Upper lobe of left lung (tissue), 6 donors: ENCODE measurements at regions not wholly inside any gene's neighbourhood (a gene's known extent, or its start where the extent isn't known, plus 50 kb on each side); places are given as distances from the start of the nearest gene placed in this dataset.

Source experiments
- ATAC-seq, 2 donors: fragments of 200-7000 bp; cut with Tn5 transposase; one replicate each; pipeline ENCODE4 v1.9.1; 2022; ENCODE audit warnings: mild to moderate bottlenecking in 2 of 2, moderate library complexity in 2 of 2; ENCODE audit not compliant: low FRiP score in 2 of 2
- DNase-seq, 2 donors: peaks; one replicate each; pipeline ENCODE4 v3.0.0-alpha.2; 2019 to 2020
- H3K27ac ChIP-seq, 4 donors: fragments of 200-600 bp; sonication (generic); one replicate each; pipeline ENCODE4 v1.5.1; 2016 to 2019
- H3K27me3 ChIP-seq, 4 donors: fragments of 200-600 bp; sonication (generic); one replicate each; pipeline ENCODE4 v1.5.1; 2017 to 2019
- H3K36me3 ChIP-seq, 4 donors: fragments of 200-600 bp; sonication (generic); one replicate each; pipeline ENCODE4 v1.5.1; 2016 to 2019
- H3K4me1 ChIP-seq, 4 donors: fragments of 200-600 bp; sonication (generic); one replicate each; pipeline ENCODE4 v1.5.1; 2018 to 2019
- H3K4me3 ChIP-seq, 4 donors: fragments of 200-600 bp; sonication (generic); one replicate each; pipeline ENCODE4 v1.5.1; 2017 to 2019; ENCODE audit warnings: mild to moderate bottlenecking in 2 of 4, moderate library complexity in 1 of 4
- H3K9me3 ChIP-seq, 4 donors: fragments of 200-600 bp; sonication (generic); one replicate each; pipeline ENCODE4 v1.5.1; 2018 to 2019
- EP300 ChIP-seq, 4 donors: sonication (generic); formaldehyde crosslinking; IDR thresholded peaks; one replicate each; pipeline ENCODE4 v1.5.1; 2017; ENCODE audit warnings: antibody characterized with exemption in 4 of 4, control low read depth in 2 of 4
- POLR2A ChIP-seq, 4 donors: fragments of 450-650 bp; IDR thresholded peaks; one replicate each; pipeline ENCODE4 v1.5.1; 2016 to 2017; ENCODE audit warnings: antibody characterized with exemption in 4 of 4, mild to moderate bottlenecking in 2 of 4
- POLR2AphosphoS5 ChIP-seq, 2 donors: sonication (generic); formaldehyde crosslinking; IDR thresholded peaks; one replicate each; pipeline ENCODE4 v1.5.1; 2017; ENCODE audit warnings: antibody characterized with exemption in 2 of 2
- WGBS, 2 donors: methylation state at CpG; one replicate each; pipeline ENCODE4 v1.1.5; 2017 to 2018; 5-methylcytosine and 5-hydroxymethylcytosine counted together
- TF ChIP-seq, protein P1 (sequence below), 6 experiments: fragments of 450-650 bp in 4 of 6; fragments of 200-600 bp in 2 of 6; sonication (generic) in 2 of 6; IDR thresholded peaks; one replicate each; pipeline ENCODE4 v1.5.1; 2016 to 2019; ENCODE audit warnings: antibody characterized with exemption in 6 of 6
- donor health status: DM: no; HTN: no; CAD: no; lungs with moderate emphysema.
- donor health status: DM: no; HTN: yes; CAD: no; lungs with severe emphysema.

DNA sequence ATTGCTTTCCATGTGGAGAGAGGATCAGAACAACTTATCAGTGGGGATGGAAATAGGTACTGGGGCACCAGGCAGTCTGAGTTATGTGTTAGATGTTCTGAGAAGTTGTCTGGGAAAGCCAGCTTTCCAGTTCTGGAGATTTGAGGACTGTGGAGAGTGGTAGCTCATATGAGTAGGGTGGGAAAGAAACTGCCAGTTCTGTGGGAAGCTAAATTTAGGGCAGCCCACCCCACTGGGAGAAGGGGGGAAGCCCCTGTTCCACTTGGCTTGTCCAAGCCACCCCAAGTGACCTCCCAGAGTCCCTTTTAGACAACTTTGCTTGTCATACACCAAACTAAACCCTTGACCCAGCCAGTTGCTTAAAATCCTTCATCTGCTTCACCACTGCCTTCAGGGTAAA lies 189.5 kb downstream of the REEP3 start:
- ATAC-seq (no peak), DNase-seq (no peak)
- no peaks in the 10 kb centered on the region for H3K36me3 ChIP-seq
- TF ChIP-seq POLR2AphosphoS5 (IDR thresholded peaks at IDR 0.05) (no peak), EP300 (IDR thresholded peaks at IDR 0.05) (no peak), POLR2A (IDR thresholded peaks at IDR 0.05) (no peak)
- TF ChIP-seq, protein P1, sequence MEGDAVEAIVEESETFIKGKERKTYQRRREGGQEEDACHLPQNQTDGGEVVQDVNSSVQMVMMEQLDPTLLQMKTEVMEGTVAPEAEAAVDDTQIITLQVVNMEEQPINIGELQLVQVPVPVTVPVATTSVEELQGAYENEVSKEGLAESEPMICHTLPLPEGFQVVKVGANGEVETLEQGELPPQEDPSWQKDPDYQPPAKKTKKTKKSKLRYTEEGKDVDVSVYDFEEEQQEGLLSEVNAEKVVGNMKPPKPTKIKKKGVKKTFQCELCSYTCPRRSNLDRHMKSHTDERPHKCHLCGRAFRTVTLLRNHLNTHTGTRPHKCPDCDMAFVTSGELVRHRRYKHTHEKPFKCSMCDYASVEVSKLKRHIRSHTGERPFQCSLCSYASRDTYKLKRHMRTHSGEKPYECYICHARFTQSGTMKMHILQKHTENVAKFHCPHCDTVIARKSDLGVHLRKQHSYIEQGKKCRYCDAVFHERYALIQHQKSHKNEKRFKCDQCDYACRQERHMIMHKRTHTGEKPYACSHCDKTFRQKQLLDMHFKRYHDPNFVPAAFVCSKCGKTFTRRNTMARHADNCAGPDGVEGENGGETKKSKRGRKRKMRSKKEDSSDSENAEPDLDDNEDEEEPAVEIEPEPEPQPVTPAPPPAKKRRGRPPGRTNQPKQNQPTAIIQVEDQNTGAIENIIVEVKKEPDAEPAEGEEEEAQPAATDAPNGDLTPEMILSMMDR (IDR thresholded peaks at IDR 0.05) = no peak
- no peaks in the 10 kb centered on the region for H3K27me3 ChIP-seq
- H3K4me3 ChIP-seq = no peak overlapping the region
- H3K9me3 ChIP-seq = no peaks in the 10 kb centered on the region
- peak overlapping the region in 3 of 4 donors; percentile 42 to 85 (median 76) for H3K27ac ChIP-seq
- H3K4me1 ChIP-seq = peaks cover 38 to 48% (median 44%) of the 10 kb centered on the region in 4 donors

DNA sequence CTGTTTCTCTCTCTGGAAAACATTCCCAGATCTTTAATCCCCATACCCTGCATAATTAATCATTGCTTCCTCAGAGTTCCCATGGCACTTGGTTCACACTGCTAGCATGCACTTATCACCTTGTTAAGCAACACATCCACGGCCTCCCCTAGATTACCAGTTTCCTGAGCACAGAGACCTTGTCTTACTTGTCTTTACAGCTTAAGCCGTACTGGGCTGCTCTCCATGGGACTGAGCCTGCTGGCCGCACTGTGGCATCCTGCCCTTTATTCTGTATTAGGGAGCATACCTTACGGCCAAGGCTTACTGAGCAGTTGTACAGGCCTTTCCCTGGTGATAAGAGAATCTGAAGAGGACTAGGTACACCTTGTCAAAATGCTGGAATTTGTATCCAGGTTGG lies 190.2 kb downstream of the REEP3 start:
- no peaks in the 10 kb centered on the region for H3K9me3 ChIP-seq
- peak in 1 of 2 donors; percentile 54 for DNase-seq
- no peaks in the 10 kb centered on the region for H3K36me3 ChIP-seq
- TF ChIP-seq, protein P1 (IDR thresholded peaks at IDR 0.05) = no peak
- no peak for TF ChIP-seq POLR2AphosphoS5 (IDR thresholded peaks at IDR 0.05)
- TF ChIP-seq EP300 (IDR thresholded peaks at IDR 0.05) = no peak
- no peak for TF ChIP-seq POLR2A (IDR thresholded peaks at IDR 0.05)
- H3K27me3 ChIP-seq = no peaks in the 10 kb centered on the region
- WGBS, 2 donors = 62 to 64% methylated on average over 4 of the region's 4 CpGs
- peaks cover 38 to 48% (median 44%) of the 10 kb centered on the region in 4 donors for H3K4me1 ChIP-seq
- peak overlapping the region; percentile 73 to 87 (median 80) for H3K27ac ChIP-seq
- ATAC-seq = peak in 1 of 2 donors; percentile 42
- no peak overlapping the region for H3K4me3 ChIP-seq

DNA sequence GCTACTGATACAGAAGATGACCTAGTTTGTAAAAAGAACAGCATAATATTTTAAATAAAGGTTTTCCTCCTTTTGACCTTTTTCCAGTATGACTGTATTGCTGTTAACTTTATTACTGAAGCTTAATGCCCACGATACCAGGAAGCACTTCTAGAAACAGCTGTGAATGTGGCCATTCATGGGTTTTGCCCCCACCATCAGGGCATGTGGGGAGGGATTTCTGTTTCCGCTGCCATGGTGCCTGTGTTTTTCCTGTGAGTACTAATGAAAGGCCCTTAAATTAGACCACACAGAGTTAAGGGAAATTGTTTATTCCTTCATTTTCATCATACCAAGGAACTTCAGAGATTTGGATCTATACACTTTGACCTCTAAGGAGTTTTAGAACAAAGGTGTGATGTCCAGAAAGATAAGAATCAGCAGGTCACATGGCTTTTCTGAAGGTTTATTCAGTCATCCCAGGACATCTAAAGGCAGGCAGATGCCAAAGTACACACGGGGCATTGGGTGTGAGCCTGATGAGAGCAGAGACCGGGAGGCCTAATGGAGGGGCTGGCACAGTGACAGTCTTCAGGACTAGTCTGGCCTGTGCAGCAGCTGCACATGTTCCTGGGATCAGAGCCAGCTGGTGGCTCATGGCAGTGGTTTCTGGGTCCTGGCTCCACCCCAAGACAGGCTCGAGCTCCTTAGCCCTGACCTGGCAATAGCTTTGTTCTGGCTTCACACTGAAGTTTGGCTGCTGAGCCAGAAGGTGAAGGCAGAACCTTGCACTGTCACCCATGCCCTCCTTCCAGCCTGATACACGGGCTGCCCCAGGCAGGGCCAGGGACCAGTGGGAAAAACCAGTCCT lies 190.9 kb downstream of the REEP3 start:
- Histone ChIP-seq H3K27ac (peak overlapping the region; percentile 73 to 87 (median 80)), H3K4me3 (no peak overlapping the region), H3K4me1 (peaks cover 33 to 44% (median 38%) of the 10 kb centered on the region in 4 donors), H3K9me3 (no peaks in the 10 kb centered on the region), H3K36me3 (no peaks in the 10 kb centered on the region), H3K27me3 (no peaks in the 10 kb centered on the region)
- peak in 1 of 2 donors; percentile 98 for DNase-seq
- peak; percentile 86 to 94 for ATAC-seq
- WGBS, 2 donors = 16% methylated on average over 5 to 6 of the region's 6 CpGs
- peak in 1 of 4 donors; percentile 20 for TF ChIP-seq POLR2A (IDR thresholded peaks at IDR 0.05)
- TF ChIP-seq EP300 (IDR thresholded peaks at IDR 0.05) = peak in 3 of 4 donors; percentile 60 to 80 (median 77)
- peak; percentile 73 to 88 for TF ChIP-seq POLR2AphosphoS5 (IDR thresholded peaks at IDR 0.05)
- TF ChIP-seq, protein P1 (IDR thresholded peaks at IDR 0.05) = no peak

DNA sequence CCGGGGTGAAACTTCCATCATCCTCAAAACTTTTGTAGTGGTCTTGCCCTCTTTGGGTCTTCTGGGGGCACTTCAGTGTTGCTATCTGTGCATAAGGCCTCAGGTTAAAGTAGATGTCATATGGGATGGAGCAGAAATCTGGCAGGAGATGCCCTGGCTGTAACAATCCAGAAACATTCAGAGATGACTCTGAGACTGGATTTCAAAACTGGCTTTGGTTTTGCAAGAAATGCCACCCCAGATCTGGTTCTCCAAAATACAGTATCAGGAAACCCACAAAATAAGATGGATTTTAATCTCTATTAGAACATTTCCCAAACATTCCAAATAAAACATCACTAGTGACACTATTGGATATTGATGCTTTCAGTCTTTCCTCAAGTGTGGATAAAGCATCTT lies 191.5 kb downstream of the REEP3 start:
- H3K9me3 ChIP-seq = no peaks in the 10 kb centered on the region
- no peaks in the 10 kb centered on the region for H3K36me3 ChIP-seq
- ATAC-seq = peak in 1 of 2 donors; percentile 3
- H3K4me1 ChIP-seq = peaks cover 30 to 40% (median 35%) of the 10 kb centered on the region in 4 donors
- H3K27me3 ChIP-seq = no peaks in the 10 kb centered on the region
- WGBS, 2 donors = 40 to 43% methylated on average over 1 of the region's 1 CpG
- no peak for DNase-seq
- peak overlapping the region; percentile 73 to 87 (median 80) for H3K27ac ChIP-seq
- H3K4me3 ChIP-seq = no peak overlapping the region
- TF ChIP-seq POLR2AphosphoS5 (IDR thresholded peaks at IDR 0.05) (no peak), EP300 (IDR thresholded peaks at IDR 0.05) (no peak), POLR2A (IDR thresholded peaks at IDR 0.05) (no peak)
- TF ChIP-seq, protein P1 (IDR thresholded peaks at IDR 0.05) = no peak
